ENCODE measurements at regions not wholly inside any gene's neighbourhood (a gene's known extent, or its start where the extent isn't known, plus 50 kb on each side); places are given as distances from the start of the nearest gene placed in this dataset.

- TF ChIP-seq EZH2 (IDR thresholded peaks at IDR 0.05; ENCODE audit: borderline replicate concordance, insufficient read depth, low read length, poor library complexity, severe bottlenecking) (no peak), CTCF (IDR thresholded peaks at IDR 0.05; ENCODE audit: poor library complexity, severe bottlenecking) (no peak), EP300 (conservative IDR thresholded peaks at IDR 0.05; ENCODE audit: poor library complexity, severe bottlenecking) (no peak)
Measured at GRCh38 chr13:80975903-80976302, 635.0 kb upstream of the SPRY2 start.
